ENCODE measurements at regions not wholly inside any gene's neighbourhood (a gene's known extent, or its start where the extent isn't known, plus 50 kb on each side); places are given as distances from the start of the nearest gene placed in this dataset.

- BruUV-seq (replicated peaks) = no TSS peak
Observed at GRCh38 chr6:80535914-80536565, 429.6 kb downstream of the BCKDHB start.

GRCh38 chr6:80531681-80532619, 425.5 kb downstream of the BCKDHB start:
- no peak for DNase-seq (ENCODE audit: low spot score)
- BruUV-seq (replicated peaks) = no TSS peak
- POLR2A ChIA-PET (ENCODE audit: low non-redundant PET) = no interaction called here
- H3K27ac ChIP-seq (ENCODE audit: low read depth, low read length, poor library complexity, severe bottlenecking) = no peak overlapping the region
- H3K4me3 ChIP-seq (ENCODE audit: low read depth, low read length, poor library complexity, severe bottlenecking) = no peak overlapping the region
- H3K27me3 ChIP-seq (replicated peaks; ENCODE audit: insufficient read depth, low read depth, low read length, poor library complexity) = no peaks in the 10 kb centered on the region
- H3K9me3 ChIP-seq (ENCODE audit: low read depth, low read length, poor library complexity, severe bottlenecking) = peaks cover 6% of the 10 kb centered on the region
- intact Hi-C loops (cut with micrococcal nuclease; ENCODE audit: unreplicated experiment) = no loop called here
- TF ChIP-seq CTCF (conservative IDR thresholded peaks at IDR 0.05; ENCODE audit: low read depth, low read length) (no peak), EZH2 (IDR thresholded peaks at IDR 0.05; ENCODE audit: borderline replicate concordance, low read depth, low read length, poor library complexity, severe bottlenecking) (no peak)
- no peaks in the 10 kb centered on the region for H3K36me3 ChIP-seq (ENCODE audit: insufficient read depth, low read length, poor library complexity, severe bottlenecking)
- CTCF ChIA-PET = no interaction called here
- no peaks in the 10 kb centered on the region for H3K4me1 ChIP-seq (ENCODE audit: insufficient read depth, low read length, poor library complexity, severe bottlenecking)

More at GRCh38 chr6:80535914-80536565, 429.6 kb downstream of the BCKDHB start:
- POLR2A ChIA-PET (ENCODE audit: low non-redundant PET) = no interaction called here
- Histone ChIP-seq H3K36me3 (ENCODE audit: insufficient read depth, low read length, poor library complexity, severe bottlenecking) (no peaks in the 10 kb centered on the region), H3K27me3 (replicated peaks; ENCODE audit: insufficient read depth, low read depth, low read length, poor library complexity) (no peaks in the 10 kb centered on the region), H3K4me1 (ENCODE audit: insufficient read depth, low read length, poor library complexity, severe bottlenecking) (no peaks in the 10 kb centered on the region), H3K4me3 (ENCODE audit: low read depth, low read length, poor library complexity, severe bottlenecking) (no peak overlapping the region), H3K27ac (ENCODE audit: low read depth, low read length, poor library complexity, severe bottlenecking) (no peak overlapping the region), H3K9me3 (ENCODE audit: low read depth, low read length, poor library complexity, severe bottlenecking) (peaks cover 6% of the 10 kb centered on the region)
- intact Hi-C loops (cut with micrococcal nuclease; ENCODE audit: unreplicated experiment) = no loop called here
- CTCF ChIA-PET = no interaction called here
- DNase-seq (ENCODE audit: low spot score) = no peak
- TF ChIP-seq EZH2 (IDR thresholded peaks at IDR 0.05; ENCODE audit: borderline replicate concordance, low read depth, low read length, poor library complexity, severe bottlenecking) = no peak
- TF ChIP-seq CTCF (conservative IDR thresholded peaks at IDR 0.05; ENCODE audit: low read depth, low read length) = no peak

- Histone ChIP-seq H3K27ac (ENCODE audit: low read depth, low read length, poor library complexity, severe bottlenecking) (no peak overlapping the region), H3K9me3 (ENCODE audit: low read depth, low read length, poor library complexity, severe bottlenecking) (no peaks in the 10 kb centered on the region), H3K4me1 (ENCODE audit: insufficient read depth, low read length, poor library complexity, severe bottlenecking) (no peaks in the 10 kb centered on the region), H3K27me3 (replicated peaks; ENCODE audit: insufficient read depth, low read depth, low read length, poor library complexity) (no peaks in the 10 kb centered on the region), H3K4me3 (ENCODE audit: low read depth, low read length, poor library complexity, severe bottlenecking) (no peak overlapping the region), H3K36me3 (ENCODE audit: insufficient read depth, low read length, poor library complexity, severe bottlenecking) (no peaks in the 10 kb centered on the region)
- BruUV-seq (replicated peaks) = no TSS peak
- POLR2A ChIA-PET (ENCODE audit: low non-redundant PET) = no interaction called here
- DNase-seq (ENCODE audit: low spot score) = no peak
- CTCF ChIA-PET = no interaction called here
- intact Hi-C loops (cut with micrococcal nuclease; ENCODE audit: unreplicated experiment) = no loop called here
- TF ChIP-seq EZH2 (IDR thresholded peaks at IDR 0.05; ENCODE audit: borderline replicate concordance, low read depth, low read length, poor library complexity, severe bottlenecking) (no peak), CTCF (conservative IDR thresholded peaks at IDR 0.05; ENCODE audit: low read depth, low read length) (no peak)
Observed at GRCh38 chr6:80530103-80530502, 423.6 kb downstream of the BCKDHB start.
